HCT116 (cell line): ENCODE measurements at regions not wholly inside any gene's neighbourhood (a gene's known extent, or its start where the extent isn't known, plus 50 kb on each side); places are given as distances from the start of the nearest gene placed in this dataset.

Experiments
- ATAC-seq: fragments of 200-7000 bp; cut with Tn5 transposase; 2 replicates; pipeline ENCODE4 v1.9.1; 2020; ENCODE audit warnings: mild to moderate bottlenecking, moderate library complexity
- BruUV-seq: library from RNA; stranded (reverse); fragments of 400-500 nt; replicated peaks from 2 replicates; lab custom pipeline; 2021; lab: Mats Ljungman, UMichigan
- CTCF ChIA-PET: fragments of 300-600 bp; sonication (Branson Sonifier 250); formaldehyde crosslinking; loops from one replicate; lab custom pipeline; 2021; ENCODE audit warnings: antibody characterized with exemption; lab: Charles Lee
- POLR2A ChIA-PET: fragments of 300-600, 350-600 bp; sonication (Branson Sonifier 250); formaldehyde crosslinking; loops from one replicate; lab custom pipeline; 2021; ENCODE audit warnings: antibody characterized with exemption; lab: Charles Lee
- RAD21 ChIA-PET, 2 experiments: fragments of 300-600 bp; sonication (Branson Sonifier 250); formaldehyde crosslinking; loops; one replicate each; lab custom pipeline; 2023; ENCODE audit warnings: low total read pairs in 2 of 2; ENCODE audit not compliant: uncharacterized antibody in 2 of 2, unreplicated experiment in 2 of 2, low non-redundant PET in 1 of 2; lab: Charles Lee
- DNase-seq: peaks from one replicate; pipeline ENCODE4 v3.0.0-alpha.2; 2010; ENCODE audit warnings: low read depth, low spot score
- H2AFZ ChIP-seq: fragments of 200-600 bp; shearing (Covaris generic), sonication (generic); 2 replicates; pipeline ENCODE4 v1.6.1; 2017; ENCODE audit warnings: low read depth, mixed run types, mixed read lengths, antibody characterized with exemption, low read length; ENCODE audit not compliant: poor library complexity, severe bottlenecking
- H3K27ac ChIP-seq: 2 replicates; pipeline ENCODE4 v1.5.1; 2012; ENCODE audit warnings: low read depth, low read length
- H3K27me3 ChIP-seq: fragments of 200-600 bp; sonication (generic); 2 replicates; pipeline ENCODE4 v1.6.1; 2016; ENCODE audit warnings: mixed run types, low read length, mixed read lengths; ENCODE audit not compliant: insufficient read depth
- H3K36me3 ChIP-seq, 2 experiments: fragments of 200-500 bp in 1 of 2; fragments of 200-600 bp in 1 of 2; sonication (Bioruptor generic) in 1 of 2; sonication (generic) in 1 of 2; 2 replicates each; pipeline versions ENCODE4 v1.5.1 to v1.6.1; 2014 to 2016; ENCODE audit warnings: low read length in 2 of 2, inconsistent platforms in 1 of 2, mixed read lengths in 1 of 2, mixed run types in 1 of 2; ENCODE audit not compliant: insufficient read depth in 2 of 2, control insufficient read depth in 1 of 2
- H3K4me1 ChIP-seq, 2 experiments: fragments of 200-600 bp in 1 of 2; sonication (generic) in 1 of 2; 2 replicates each; pipeline versions ENCODE4 v1.5.1 to v1.6.1; 2012 to 2017; ENCODE audit warnings: low read length in 2 of 2, inconsistent platforms in 1 of 2, mild to moderate bottlenecking in 1 of 2, mixed read lengths in 1 of 2, mixed run types in 1 of 2, moderate library complexity in 1 of 2; ENCODE audit not compliant: insufficient read depth in 2 of 2, control insufficient read depth in 1 of 2
- H3K4me2 ChIP-seq: fragments of 200-600 bp; sonication (generic); 2 replicates; pipeline ENCODE4 v1.6.1; 2017; ENCODE audit warnings: mixed run types, low read length, mixed read lengths
- H3K4me3 ChIP-seq, 2 experiments: fragments of 200-600 bp in 1 of 2; sonication (generic) in 1 of 2; replicated peaks in 1 of 2; 2 replicates each; pipeline ENCODE4 v1.5.1; 2011 to 2016; ENCODE audit warnings: low read length in 2 of 2, control low read depth in 1 of 2, low read depth in 1 of 2, mild to moderate bottlenecking in 1 of 2, mixed read lengths in 1 of 2, mixed run types in 1 of 2
- H3K79me2 ChIP-seq: fragments of 200-600 bp; sonication (generic); 2 replicates; pipeline ENCODE4 v1.6.1; 2017; ENCODE audit warnings: mild to moderate bottlenecking, mixed run types, low read length, moderate library complexity, mixed read lengths; ENCODE audit not compliant: insufficient read depth
- H3K9ac ChIP-seq: fragments of 200-600 bp; sonication (generic); 2 replicates; pipeline ENCODE4 v1.6.1; 2016; ENCODE audit warnings: low read length, mixed read lengths
- H3K9me2 ChIP-seq: fragments of 200-600 bp; sonication (generic), shearing (Covaris generic); 2 replicates; pipeline ENCODE4 v1.6.1; 2017; ENCODE audit warnings: mixed run types, mild to moderate bottlenecking, moderate library complexity; ENCODE audit not compliant: insufficient read depth
- H3K9me3 ChIP-seq, 2 experiments: fragments of 200-500 bp in 1 of 2; fragments of 200-600 bp in 1 of 2; sonication (Bioruptor generic) in 1 of 2; sonication (generic) in 1 of 2; 2 replicates each; pipeline ENCODE4 v1.6.1; 2014 to 2017; ENCODE audit warnings: low read length in 2 of 2, mixed read lengths in 2 of 2, inconsistent platforms in 1 of 2, low read depth in 1 of 2, mild to moderate bottlenecking in 1 of 2, mixed run types in 1 of 2, moderate library complexity in 1 of 2; ENCODE audit not compliant: control insufficient read depth in 1 of 2, insufficient read depth in 1 of 2
- H4K20me1 ChIP-seq: fragments of 200-600 bp; sonication (generic), shearing (Covaris generic); 2 replicates; pipeline ENCODE4 v1.6.1; 2017; ENCODE audit warnings: mixed run types, mild to moderate bottlenecking, moderate library complexity; ENCODE audit not compliant: insufficient read depth
- CBX3 ChIP-seq: IDR thresholded peaks from 2 replicates; pipeline ENCODE4 v1.6.1; 2012; ENCODE audit warnings: low read depth
- CEBPB ChIP-seq: IDR thresholded peaks from 2 replicates; pipeline ENCODE4 v1.6.1; 2012; ENCODE audit warnings: low read depth
- EGR1 ChIP-seq: IDR thresholded peaks from 2 replicates; pipeline ENCODE4 v1.6.1; 2012; ENCODE audit warnings: low read depth
- ELF1 ChIP-seq: IDR thresholded peaks from 2 replicates; pipeline ENCODE4 v1.6.1; 2012; ENCODE audit warnings: low read depth, borderline replicate concordance
- EZH2 ChIP-seq: fragments of 200-600 bp; sonication (generic); IDR thresholded peaks from 2 replicates; pipeline ENCODE4 v1.6.1; 2017; ENCODE audit warnings: antibody characterized with exemption, mixed run types
- EZH2phosphoT487 ChIP-seq: fragments of 200-600 bp; IDR thresholded peaks from 2 replicates; pipeline ENCODE4 v1.6.1; 2018; ENCODE audit warnings: antibody characterized with exemption, borderline replicate concordance
- FOSL1 ChIP-seq: IDR thresholded peaks from 2 replicates; pipeline ENCODE4 v1.6.1; 2012; ENCODE audit warnings: low read depth
- JUND ChIP-seq: IDR thresholded peaks from 2 replicates; pipeline ENCODE4 v1.6.1; 2012
- POLR2A ChIP-seq: IDR thresholded peaks from 2 replicates; pipeline ENCODE4 v1.7.0; 2011; ENCODE audit warnings: borderline replicate concordance; ENCODE audit not compliant: insufficient read depth, insufficient read length; ENCODE audit errors: extremely low read depth
- POLR2AphosphoS5 ChIP-seq: IDR thresholded peaks from 2 replicates; pipeline ENCODE4 v1.6.1; 2011; ENCODE audit warnings: mild to moderate bottlenecking, low read depth, low read length, moderate library complexity
- RAD21 ChIP-seq: IDR thresholded peaks from 2 replicates; pipeline ENCODE4 v1.6.1; 2012; ENCODE audit warnings: low read depth, mild to moderate bottlenecking
- SIN3A ChIP-seq: IDR thresholded peaks from 2 replicates; pipeline ENCODE4 v1.6.1; 2012; ENCODE audit warnings: low read depth
- SP1 ChIP-seq: IDR thresholded peaks from 2 replicates; pipeline ENCODE4 v1.6.1; 2012; ENCODE audit warnings: low read depth
- SRF ChIP-seq: IDR thresholded peaks from 2 replicates; pipeline ENCODE4 v1.6.1; 2012; ENCODE audit warnings: low read depth
- TCF7L2 ChIP-seq: IDR thresholded peaks from 2 replicates; pipeline ENCODE4 v1.7.0; 2011; ENCODE audit warnings: borderline replicate concordance, inconsistent platforms; ENCODE audit not compliant: insufficient read depth, insufficient read length; ENCODE audit errors: extremely low read depth
- ZFX ChIP-seq: fragments of 450-650 bp; IDR thresholded peaks from 2 replicates; pipeline ENCODE4 v1.6.1; 2017
- ZNF274 ChIP-seq: fragments of 200-500 bp; sonication (Bioruptor generic); IDR thresholded peaks from 2 replicates; pipeline ENCODE4 v1.6.1; 2014; ENCODE audit warnings: mild to moderate bottlenecking, low read depth, low read length, inconsistent platforms
- intact Hi-C: fragments of 100-400 bp; cut with micrococcal nuclease; formaldehyde crosslinking; loops from 2 replicates; pipeline ENCODE4 v1.10.0; 2022
- TF ChIP-seq, protein P1 (sequence below): IDR thresholded peaks from 2 replicates; pipeline ENCODE4 v1.6.1; 2012; ENCODE audit warnings: low read depth
- TF ChIP-seq, protein P2 (sequence below), 3 experiments: fragments of 200-600 bp in 1 of 3; sonication (generic) in 1 of 3; IDR thresholded peaks in 2 of 3; conservative IDR thresholded peaks in 1 of 3; 2 replicates each; pipeline ENCODE4 v1.5.1; 2012 to 2017; ENCODE audit warnings: low read depth in 2 of 3, low read length in 2 of 3, antibody characterized with exemption in 1 of 3, borderline replicate concordance in 1 of 3, control low read depth in 1 of 3, mild to moderate bottlenecking in 1 of 3, mixed read lengths in 1 of 3, mixed run types in 1 of 3, moderate library complexity in 1 of 3; ENCODE audit not compliant: insufficient read depth in 1 of 3
- TF ChIP-seq, protein P3 (sequence below): IDR thresholded peaks from 2 replicates; pipeline ENCODE4 v1.6.1; 2012

DNA sequence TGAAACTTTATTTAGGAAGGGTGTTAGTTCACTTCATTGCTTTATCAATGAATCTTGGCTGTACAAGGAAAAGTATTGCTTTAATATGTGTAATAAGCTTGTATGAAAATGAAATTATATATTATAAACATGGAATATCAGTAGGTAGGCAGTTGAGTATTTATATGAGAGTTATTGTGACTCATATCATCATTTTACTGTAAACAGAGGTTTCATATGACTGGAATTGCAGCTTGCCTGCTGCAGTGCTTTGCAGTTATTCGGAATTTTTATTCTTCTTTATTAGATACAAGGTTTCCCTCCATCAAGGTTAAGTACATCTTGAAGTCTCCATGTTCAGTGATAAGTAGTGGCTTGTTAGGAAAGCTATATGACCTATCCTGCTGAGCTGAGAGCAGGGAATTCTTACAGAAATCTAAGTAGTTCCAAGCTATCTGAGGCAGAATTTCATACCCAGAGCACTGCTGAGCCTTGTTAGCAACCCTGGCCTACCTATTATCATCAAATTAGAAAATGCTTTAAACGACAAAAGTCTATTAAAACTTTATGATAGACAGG lies 111.2 kb downstream of the MGST1 start:
- POLR2A ChIA-PET: no interaction called here
- Histone ChIP-seq H3K79me2 (no peaks in the 10 kb centered on the region), H4K20me1 (no peaks in the 10 kb centered on the region), H3K9me3 (no peaks in the 10 kb centered on the region), H3K27ac (no peak overlapping the region), H3K4me3 (no peak overlapping the region), H3K9me2 (no peaks in the 10 kb centered on the region), H3K9ac (no peak overlapping the region), H3K4me2 (no peak overlapping the region), H3K27me3 (no peaks in the 10 kb centered on the region), H3K4me1 (no peaks in the 10 kb centered on the region), H3K36me3 (no peaks in the 10 kb centered on the region), H2AFZ (no peak overlapping the region)
- BruUV-seq: no TSS peak
- DNase-seq (no peak), ATAC-seq (no peak)
- CTCF ChIA-PET: no interaction called here
- RAD21 ChIA-PET: no interaction called here
- TF ChIP-seq CEBPB (no peak), ZNF274 (no peak), POLR2A (no peak), EGR1 (no peak), ZFX (no peak), SP1 (no peak), SRF (no peak), CBX3 (no peak), RAD21 (no peak), EZH2 (no peak), SIN3A (no peak), ELF1 (no peak), JUND (no peak), POLR2AphosphoS5 (no peak), TCF7L2 (no peak), EZH2phosphoT487 (no peak), FOSL1 (no peak)
- TF ChIP-seq, protein P1, sequence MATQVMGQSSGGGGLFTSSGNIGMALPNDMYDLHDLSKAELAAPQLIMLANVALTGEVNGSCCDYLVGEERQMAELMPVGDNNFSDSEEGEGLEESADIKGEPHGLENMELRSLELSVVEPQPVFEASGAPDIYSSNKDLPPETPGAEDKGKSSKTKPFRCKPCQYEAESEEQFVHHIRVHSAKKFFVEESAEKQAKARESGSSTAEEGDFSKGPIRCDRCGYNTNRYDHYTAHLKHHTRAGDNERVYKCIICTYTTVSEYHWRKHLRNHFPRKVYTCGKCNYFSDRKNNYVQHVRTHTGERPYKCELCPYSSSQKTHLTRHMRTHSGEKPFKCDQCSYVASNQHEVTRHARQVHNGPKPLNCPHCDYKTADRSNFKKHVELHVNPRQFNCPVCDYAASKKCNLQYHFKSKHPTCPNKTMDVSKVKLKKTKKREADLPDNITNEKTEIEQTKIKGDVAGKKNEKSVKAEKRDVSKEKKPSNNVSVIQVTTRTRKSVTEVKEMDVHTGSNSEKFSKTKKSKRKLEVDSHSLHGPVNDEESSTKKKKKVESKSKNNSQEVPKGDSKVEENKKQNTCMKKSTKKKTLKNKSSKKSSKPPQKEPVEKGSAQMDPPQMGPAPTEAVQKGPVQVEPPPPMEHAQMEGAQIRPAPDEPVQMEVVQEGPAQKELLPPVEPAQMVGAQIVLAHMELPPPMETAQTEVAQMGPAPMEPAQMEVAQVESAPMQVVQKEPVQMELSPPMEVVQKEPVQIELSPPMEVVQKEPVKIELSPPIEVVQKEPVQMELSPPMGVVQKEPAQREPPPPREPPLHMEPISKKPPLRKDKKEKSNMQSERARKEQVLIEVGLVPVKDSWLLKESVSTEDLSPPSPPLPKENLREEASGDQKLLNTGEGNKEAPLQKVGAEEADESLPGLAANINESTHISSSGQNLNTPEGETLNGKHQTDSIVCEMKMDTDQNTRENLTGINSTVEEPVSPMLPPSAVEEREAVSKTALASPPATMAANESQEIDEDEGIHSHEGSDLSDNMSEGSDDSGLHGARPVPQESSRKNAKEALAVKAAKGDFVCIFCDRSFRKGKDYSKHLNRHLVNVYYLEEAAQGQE: no peak
- TF ChIP-seq, protein P2, sequence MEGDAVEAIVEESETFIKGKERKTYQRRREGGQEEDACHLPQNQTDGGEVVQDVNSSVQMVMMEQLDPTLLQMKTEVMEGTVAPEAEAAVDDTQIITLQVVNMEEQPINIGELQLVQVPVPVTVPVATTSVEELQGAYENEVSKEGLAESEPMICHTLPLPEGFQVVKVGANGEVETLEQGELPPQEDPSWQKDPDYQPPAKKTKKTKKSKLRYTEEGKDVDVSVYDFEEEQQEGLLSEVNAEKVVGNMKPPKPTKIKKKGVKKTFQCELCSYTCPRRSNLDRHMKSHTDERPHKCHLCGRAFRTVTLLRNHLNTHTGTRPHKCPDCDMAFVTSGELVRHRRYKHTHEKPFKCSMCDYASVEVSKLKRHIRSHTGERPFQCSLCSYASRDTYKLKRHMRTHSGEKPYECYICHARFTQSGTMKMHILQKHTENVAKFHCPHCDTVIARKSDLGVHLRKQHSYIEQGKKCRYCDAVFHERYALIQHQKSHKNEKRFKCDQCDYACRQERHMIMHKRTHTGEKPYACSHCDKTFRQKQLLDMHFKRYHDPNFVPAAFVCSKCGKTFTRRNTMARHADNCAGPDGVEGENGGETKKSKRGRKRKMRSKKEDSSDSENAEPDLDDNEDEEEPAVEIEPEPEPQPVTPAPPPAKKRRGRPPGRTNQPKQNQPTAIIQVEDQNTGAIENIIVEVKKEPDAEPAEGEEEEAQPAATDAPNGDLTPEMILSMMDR (IDR thresholded peaks at IDR 0.05 in 2 of 3, conservative IDR thresholded peaks at IDR 0.05 in 1 of 3; ENCODE audit: borderline replicate concordance in 1 of 3, insufficient read depth in 1 of 3, low read depth in 2 of 3, low read length in 2 of 3): no peak
- TF ChIP-seq, protein P3, sequence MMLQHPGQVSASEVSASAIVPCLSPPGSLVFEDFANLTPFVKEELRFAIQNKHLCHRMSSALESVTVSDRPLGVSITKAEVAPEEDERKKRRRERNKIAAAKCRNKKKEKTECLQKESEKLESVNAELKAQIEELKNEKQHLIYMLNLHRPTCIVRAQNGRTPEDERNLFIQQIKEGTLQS: no peak
- intact Hi-C loops: no loop called here
